ENCODE measurements at regions not wholly inside any gene's neighbourhood (a gene's known extent, or its start where the extent isn't known, plus 50 kb on each side); places are given as distances from the start of the nearest gene placed in this dataset.
"Not testable (repeated sequence)": the region's sequence is repeated elsewhere in the genome, so short reads cannot be mapped to it uniquely, and the experiment has no call there.

- Histone ChIP-seq H3K4me3 (no peak overlapping the region), H3K9me3 (no peaks in the 10 kb centered on the region), H3K4me1 (no peaks in the 10 kb centered on the region), H3K27me3 (no peaks in the 10 kb centered on the region), H3K27ac (no peak overlapping the region), H3K36me3 (no peaks in the 10 kb centered on the region)
- TF ChIP-seq CTCF (IDR thresholded peaks at IDR 0.05) (no peak), POLR2A (IDR thresholded peaks at IDR 0.05) (no peak), POLR2AphosphoS5 (IDR thresholded peaks at IDR 0.05) (no peak), EP300 (IDR thresholded peaks at IDR 0.05) (no peak)
- no peak for ATAC-seq
- 27 to 40% methylated on average over 1 of the region's 1 CpG for WGBS, 2 donors (ENCODE audit: low coverage in 1 of 2)
These were observed 60.3 kb upstream of the DNAJC10 start for GRCh38 chr2:182655750-182656149.

GRCh38 chr2:182664212-182664611 is 51.8 kb upstream of the DNAJC10 start:
- H3K9me3 ChIP-seq: no peaks in the 10 kb centered on the region
- no peaks in the 10 kb centered on the region for H3K36me3 ChIP-seq
- H3K4me3 ChIP-seq: no peak overlapping the region
- WGBS, 2 donors (ENCODE audit: low coverage in 1 of 2): 35 to 50% methylated on average over 1 of the region's 1 CpG
- no peaks in the 10 kb centered on the region for H3K4me1 ChIP-seq
- TF ChIP-seq POLR2A (IDR thresholded peaks at IDR 0.05) (no peak), POLR2AphosphoS5 (IDR thresholded peaks at IDR 0.05) (no peak), EP300 (IDR thresholded peaks at IDR 0.05) (no peak), CTCF (IDR thresholded peaks at IDR 0.05) (no peak)
- ATAC-seq: no peak
- H3K27me3 ChIP-seq: no peaks in the 10 kb centered on the region
- no peak overlapping the region for H3K27ac ChIP-seq

- not testable (repeated sequence) for H3K4me1 ChIP-seq, H3K36me3 ChIP-seq, H3K27ac ChIP-seq, H3K27me3 ChIP-seq, ATAC-seq, H3K9me3 ChIP-seq, H3K4me3 ChIP-seq
- WGBS, 2 donors (ENCODE audit: low coverage in 1 of 2): 67 to 84% methylated on average over 3 of the region's 3 CpGs
These were observed 50.6 kb upstream of the DNAJC10 start for GRCh38 chr2:182665500-182665899.

Measured in gastroesophageal sphincter (tissue), 4 donors.